ENCODE measurements at regions not wholly inside any gene's neighbourhood (a gene's known extent, or its start where the extent isn't known, plus 50 kb on each side); places are given as distances from the start of the nearest gene placed in this dataset.

- Mint-ChIP-seq H3K36me3 (ENCODE audit: low read depth) (no peaks in the 10 kb centered on the region), H3K4me1 (ENCODE audit: low read depth) (no peaks in the 10 kb centered on the region), H3K27me3 (no peaks in the 10 kb centered on the region), H3K9me3 (peaks cover 6% of the 10 kb centered on the region), H3K27ac (no peak overlapping the region), H3K4me3 (no peak overlapping the region)
- DNase-seq, result no peak
Observed at GRCh38 chr1:218990019-218990418, 183.7 kb upstream of the LYPLAL1 start.

- no peaks in the 10 kb centered on the region for H3K27me3 Mint-ChIP-seq
- DNase-seq, result no peak
- H3K4me3 Mint-ChIP-seq, result no peak overlapping the region
- no peak overlapping the region for H3K27ac Mint-ChIP-seq
- peaks cover 6% of the 10 kb centered on the region for H3K9me3 Mint-ChIP-seq
- H3K36me3 Mint-ChIP-seq (ENCODE audit: low read depth), result no peaks in the 10 kb centered on the region
- H3K4me1 Mint-ChIP-seq (ENCODE audit: low read depth), result no peaks in the 10 kb centered on the region
Observed at GRCh38 chr1:218991089-218991488, 182.6 kb upstream of the LYPLAL1 start.

DNA sequence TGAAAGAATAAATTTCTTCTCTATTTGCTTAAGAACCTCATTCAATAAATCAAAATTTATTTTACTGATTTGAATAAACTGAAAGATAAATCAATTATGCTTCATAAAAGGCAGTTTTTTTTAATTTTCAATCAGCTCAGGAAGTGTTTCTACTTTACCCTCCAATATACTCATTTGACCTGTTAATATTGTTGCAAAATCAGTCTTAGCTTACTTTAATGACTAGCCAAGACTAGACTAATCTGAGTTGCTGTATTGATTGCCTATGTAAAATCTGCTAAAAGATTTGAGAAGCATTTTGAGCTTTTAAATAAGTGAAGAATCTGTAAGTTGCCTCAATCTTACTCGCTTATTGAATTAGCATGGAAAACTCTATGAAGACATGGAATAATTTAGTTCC is 179.1 kb upstream of the LYPLAL1 start:
- no peaks in the 10 kb centered on the region for H3K36me3 Mint-ChIP-seq (ENCODE audit: low read depth)
- DNase-seq, result no peak
- no peak overlapping the region for H3K4me3 Mint-ChIP-seq
- H3K27ac Mint-ChIP-seq, result no peak overlapping the region
- no peaks in the 10 kb centered on the region for H3K4me1 Mint-ChIP-seq (ENCODE audit: low read depth)
- H3K9me3 Mint-ChIP-seq, result no peaks in the 10 kb centered on the region
- no peaks in the 10 kb centered on the region for H3K27me3 Mint-ChIP-seq

DNA sequence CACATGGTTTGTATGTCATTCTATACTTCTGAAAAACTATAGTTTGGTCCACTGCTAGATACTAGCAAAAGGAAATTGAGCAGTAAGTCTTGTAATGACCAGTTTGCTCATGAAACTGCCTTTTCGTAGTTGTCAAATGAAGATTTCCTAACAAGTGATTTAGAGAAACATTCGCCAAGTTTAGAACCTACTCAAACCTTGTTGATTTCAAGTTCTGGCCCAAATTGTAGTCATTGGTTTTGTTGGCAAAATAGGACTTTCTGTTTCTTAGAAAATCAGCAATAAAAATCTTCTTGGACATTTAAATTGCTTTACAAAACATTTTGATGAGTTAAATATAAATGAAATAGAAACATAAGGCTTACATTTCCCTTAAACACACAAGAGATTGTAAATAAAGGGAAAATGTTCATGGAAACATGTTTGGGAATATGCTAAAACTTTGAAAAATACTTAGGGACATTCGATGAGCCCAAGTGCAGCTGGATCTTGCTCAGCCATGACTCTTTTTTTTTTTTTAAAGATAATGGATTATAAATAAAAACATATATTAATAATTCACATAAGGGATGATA is 178.5 kb upstream of the LYPLAL1 start:
- no peaks in the 10 kb centered on the region for H3K4me1 Mint-ChIP-seq (ENCODE audit: low read depth)
- H3K27me3 Mint-ChIP-seq, result no peaks in the 10 kb centered on the region
- no peak for DNase-seq
- H3K4me3 Mint-ChIP-seq, result no peak overlapping the region
- no peaks in the 10 kb centered on the region for H3K36me3 Mint-ChIP-seq (ENCODE audit: low read depth)
- H3K9me3 Mint-ChIP-seq, result no peaks in the 10 kb centered on the region
- H3K27ac Mint-ChIP-seq, result no peak overlapping the region

GRCh38 chr1:218996362-218996761 is 177.3 kb upstream of the LYPLAL1 start:
- DNase-seq, result no peak
- H3K27me3 Mint-ChIP-seq, result no peaks in the 10 kb centered on the region
- no peak overlapping the region for H3K27ac Mint-ChIP-seq
- H3K9me3 Mint-ChIP-seq, result no peaks in the 10 kb centered on the region
- H3K4me3 Mint-ChIP-seq, result no peak overlapping the region
- no peaks in the 10 kb centered on the region for H3K4me1 Mint-ChIP-seq (ENCODE audit: low read depth)
- no peaks in the 10 kb centered on the region for H3K36me3 Mint-ChIP-seq (ENCODE audit: low read depth)

DNA sequence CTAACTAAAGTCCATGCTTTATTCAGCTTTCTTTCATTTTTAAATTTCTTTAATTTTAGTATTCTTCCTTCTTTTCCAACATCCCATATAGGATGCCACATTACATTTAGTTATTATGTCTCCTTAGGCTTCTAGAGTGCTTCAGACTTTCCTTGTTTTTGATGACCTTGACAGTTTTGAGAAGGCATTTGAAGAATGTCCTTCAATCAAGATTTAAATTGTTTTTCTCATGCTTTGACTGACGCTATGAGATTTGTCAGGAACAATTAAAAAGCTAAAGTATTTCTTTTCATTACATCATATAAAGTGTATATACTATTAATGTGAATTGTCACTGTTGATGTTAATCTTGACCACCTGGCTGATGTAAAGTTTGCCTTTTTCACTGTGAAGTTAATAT is 173.7 kb upstream of the LYPLAL1 start:
- no peak overlapping the region for H3K4me3 Mint-ChIP-seq
- no peaks in the 10 kb centered on the region for H3K27me3 Mint-ChIP-seq
- no peaks in the 10 kb centered on the region for H3K36me3 Mint-ChIP-seq (ENCODE audit: low read depth)
- DNase-seq, result no peak
- H3K9me3 Mint-ChIP-seq, result peaks cover 6% of the 10 kb centered on the region
- H3K27ac Mint-ChIP-seq, result no peak overlapping the region
- H3K4me1 Mint-ChIP-seq (ENCODE audit: low read depth), result no peaks in the 10 kb centered on the region

DNA sequence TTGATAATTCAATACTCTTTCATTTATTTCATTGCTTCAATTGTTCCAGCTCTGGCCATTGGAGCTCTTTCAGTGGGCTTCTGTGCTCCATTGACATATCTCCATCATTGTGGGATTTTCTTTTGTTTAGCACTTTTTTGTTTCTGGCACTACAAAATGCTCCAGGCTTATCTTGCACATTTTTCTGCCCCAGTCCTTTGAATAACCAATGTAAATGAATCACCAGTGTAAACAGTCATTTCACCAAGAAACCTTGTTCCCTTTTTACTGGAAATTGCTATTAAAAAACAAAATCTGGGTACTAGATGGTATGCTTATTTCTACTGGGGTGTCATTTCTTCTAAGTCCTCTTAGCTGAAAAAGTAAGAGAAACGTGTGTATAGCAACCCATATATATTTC is 173.0 kb upstream of the LYPLAL1 start:
- Mint-ChIP-seq H3K36me3 (ENCODE audit: low read depth) (no peaks in the 10 kb centered on the region), H3K27ac (no peak overlapping the region), H3K4me1 (ENCODE audit: low read depth) (no peaks in the 10 kb centered on the region), H3K9me3 (peaks cover 13% of the 10 kb centered on the region), H3K27me3 (no peaks in the 10 kb centered on the region), H3K4me3 (no peak overlapping the region)
- no peak for DNase-seq

DNA sequence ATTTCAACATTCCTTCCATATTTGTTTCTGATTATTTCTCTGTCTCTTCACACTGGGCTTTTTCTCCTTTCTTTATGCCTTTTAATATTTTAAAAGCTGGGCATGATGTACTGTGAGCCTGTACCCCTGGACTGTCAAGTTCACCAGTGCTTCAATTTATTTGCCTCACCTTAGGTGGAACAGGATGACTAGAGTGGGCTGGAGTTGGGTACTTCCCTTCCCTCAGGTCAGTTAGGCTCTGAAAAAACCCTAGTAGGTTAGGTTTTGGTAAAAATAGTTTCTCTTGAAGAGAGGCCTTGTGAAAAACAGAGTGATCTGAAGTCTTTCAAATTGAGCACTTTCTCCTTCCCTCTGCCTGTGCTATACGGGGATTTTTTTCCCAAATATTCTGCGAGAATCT is 163.0 kb upstream of the LYPLAL1 start:
- H3K27me3 Mint-ChIP-seq, result no peaks in the 10 kb centered on the region
- no peak overlapping the region for H3K4me3 Mint-ChIP-seq
- H3K27ac Mint-ChIP-seq, result no peak overlapping the region
- no peak for DNase-seq
- peaks cover under 1% of the 10 kb centered on the region for H3K9me3 Mint-ChIP-seq
- no peaks in the 10 kb centered on the region for H3K4me1 Mint-ChIP-seq (ENCODE audit: low read depth)
- no peaks in the 10 kb centered on the region for H3K36me3 Mint-ChIP-seq (ENCODE audit: low read depth)

DNA sequence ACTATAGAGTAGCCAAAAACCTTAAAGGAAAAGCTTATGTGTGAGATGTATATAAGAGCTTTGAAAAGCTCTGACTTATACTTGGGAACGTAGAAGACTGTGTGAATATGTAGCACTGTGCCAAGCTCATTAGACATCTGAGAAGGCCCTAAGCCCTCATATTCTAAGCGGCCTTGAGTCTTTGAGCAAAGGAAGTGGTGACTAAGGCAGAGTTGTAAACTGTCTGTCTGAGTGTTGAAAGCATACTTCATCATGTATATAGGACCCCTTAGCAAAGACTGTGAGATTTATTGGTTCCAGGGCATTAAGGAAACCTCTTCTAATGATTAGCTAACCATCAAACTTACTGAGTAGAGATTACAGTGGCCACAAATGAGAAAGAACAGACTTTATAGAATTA is 153.3 kb upstream of the LYPLAL1 start:
- H3K4me1 Mint-ChIP-seq (ENCODE audit: low read depth), result no peaks in the 10 kb centered on the region
- no peak overlapping the region for H3K27ac Mint-ChIP-seq
- H3K27me3 Mint-ChIP-seq, result no peaks in the 10 kb centered on the region
- no peak overlapping the region for H3K4me3 Mint-ChIP-seq
- no peaks in the 10 kb centered on the region for H3K36me3 Mint-ChIP-seq (ENCODE audit: low read depth)
- DNase-seq, result no peak
- H3K9me3 Mint-ChIP-seq, result peaks cover 6% of the 10 kb centered on the region

DNA sequence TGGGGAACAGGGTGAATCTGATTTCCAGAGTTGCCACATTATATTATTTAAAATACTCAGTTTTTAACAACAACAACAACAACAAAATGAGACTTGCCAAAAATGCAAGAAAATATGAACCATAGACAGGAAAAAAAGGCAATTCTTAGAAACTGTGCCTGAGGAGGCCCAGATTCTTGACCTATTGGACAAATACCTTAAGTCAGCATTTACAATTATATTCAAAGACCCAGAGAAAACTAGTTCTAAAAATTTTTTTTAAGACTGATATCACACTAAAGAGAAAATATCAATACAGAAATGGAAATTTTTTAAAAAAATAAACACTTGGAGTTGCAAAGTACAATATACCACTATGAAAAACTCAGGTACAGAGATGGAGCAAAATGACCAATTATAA is 152.8 kb upstream of the LYPLAL1 start:
- no peaks in the 10 kb centered on the region for H3K4me1 Mint-ChIP-seq (ENCODE audit: low read depth)
- peaks cover 6% of the 10 kb centered on the region for H3K9me3 Mint-ChIP-seq
- no peaks in the 10 kb centered on the region for H3K27me3 Mint-ChIP-seq
- H3K4me3 Mint-ChIP-seq, result no peak overlapping the region
- no peaks in the 10 kb centered on the region for H3K36me3 Mint-ChIP-seq (ENCODE audit: low read depth)
- no peak for DNase-seq
- H3K27ac Mint-ChIP-seq, result no peak overlapping the region

- no peaks in the 10 kb centered on the region for H3K27me3 Mint-ChIP-seq
- no peak overlapping the region for H3K4me3 Mint-ChIP-seq
- DNase-seq, result no peak
- peaks cover 20% of the 10 kb centered on the region for H3K9me3 Mint-ChIP-seq
- no peaks in the 10 kb centered on the region for H3K36me3 Mint-ChIP-seq (ENCODE audit: low read depth)
- no peak overlapping the region for H3K27ac Mint-ChIP-seq
- H3K4me1 Mint-ChIP-seq (ENCODE audit: low read depth), result no peaks in the 10 kb centered on the region
Observed at GRCh38 chr1:219027146-219027673, 146.5 kb upstream of the LYPLAL1 start.

DNA sequence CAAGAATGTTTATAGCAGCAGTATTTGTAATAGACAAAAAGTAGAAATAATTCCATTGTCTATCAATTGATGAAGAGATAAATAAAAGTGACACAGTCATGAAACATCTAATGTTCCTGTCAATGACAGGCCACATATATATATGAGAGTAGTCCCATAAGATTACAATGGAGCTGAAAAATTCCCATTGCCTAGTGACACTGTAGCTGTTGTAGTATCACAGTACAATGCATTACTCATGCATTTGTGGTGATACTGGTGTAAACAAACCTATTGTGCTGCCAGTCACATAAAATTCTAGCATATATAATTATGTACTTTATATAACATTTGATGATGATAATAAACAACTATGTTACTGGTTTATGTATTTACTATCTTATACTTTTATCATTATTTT is 141.9 kb upstream of the LYPLAL1 start:
- Mint-ChIP-seq H3K27me3 (no peaks in the 10 kb centered on the region), H3K4me1 (ENCODE audit: low read depth) (no peaks in the 10 kb centered on the region), H3K36me3 (ENCODE audit: low read depth) (no peaks in the 10 kb centered on the region), H3K9me3 (peaks cover 9% of the 10 kb centered on the region), H3K27ac (no peak overlapping the region), H3K4me3 (no peak overlapping the region)
- no peak for DNase-seq

GRCh38 chr1:219038398-219038797 is 135.3 kb upstream of the LYPLAL1 start:
- Mint-ChIP-seq H3K9me3 (no peaks in the 10 kb centered on the region), H3K4me3 (no peak overlapping the region), H3K36me3 (ENCODE audit: low read depth) (no peaks in the 10 kb centered on the region), H3K4me1 (ENCODE audit: low read depth) (no peaks in the 10 kb centered on the region), H3K27ac (no peak overlapping the region), H3K27me3 (no peaks in the 10 kb centered on the region)
- no peak for DNase-seq

GRCh38 chr1:219039017-219039681 is 134.5 kb upstream of the LYPLAL1 start:
- H3K9me3 Mint-ChIP-seq, result no peaks in the 10 kb centered on the region
- H3K27ac Mint-ChIP-seq, result no peak overlapping the region
- no peak overlapping the region for H3K4me3 Mint-ChIP-seq
- no peaks in the 10 kb centered on the region for H3K27me3 Mint-ChIP-seq
- H3K4me1 Mint-ChIP-seq (ENCODE audit: low read depth), result no peaks in the 10 kb centered on the region
- no peaks in the 10 kb centered on the region for H3K36me3 Mint-ChIP-seq (ENCODE audit: low read depth)
- DNase-seq, result no peak

- no peak overlapping the region for H3K4me3 Mint-ChIP-seq
- H3K36me3 Mint-ChIP-seq (ENCODE audit: low read depth), result no peaks in the 10 kb centered on the region
- H3K9me3 Mint-ChIP-seq, result no peaks in the 10 kb centered on the region
- no peak overlapping the region for H3K27ac Mint-ChIP-seq
- no peak for DNase-seq
- no peaks in the 10 kb centered on the region for H3K4me1 Mint-ChIP-seq (ENCODE audit: low read depth)
- H3K27me3 Mint-ChIP-seq, result no peaks in the 10 kb centered on the region
Observed at GRCh38 chr1:219039682-219040154, 134.0 kb upstream of the LYPLAL1 start.

Data from activated T-cell treated with anti-CD3 and anti-CD28 coated beads, Interleukin-2, amount 50 U/mL, for 24 hours (primary cell).